HCT116 (cell line): ENCODE measurements at regions not wholly inside any gene's neighbourhood (a gene's known extent, or its start where the extent isn't known, plus 50 kb on each side); places are given as distances from the start of the nearest gene placed in this dataset.

ENCODE experiments used
- ATAC-seq: fragments of 200-7000 bp; cut with Tn5 transposase; 2 replicates; pipeline ENCODE4 v1.9.1; 2020; ENCODE audit warnings: mild to moderate bottlenecking, moderate library complexity
- BruUV-seq: library from RNA; stranded (reverse); fragments of 400-500 nt; replicated peaks from 2 replicates; lab custom pipeline; 2021; lab: Mats Ljungman, UMichigan
- CTCF ChIA-PET: fragments of 300-600 bp; sonication (Branson Sonifier 250); formaldehyde crosslinking; loops from one replicate; lab custom pipeline; 2021; ENCODE audit warnings: antibody characterized with exemption; lab: Charles Lee
- POLR2A ChIA-PET: fragments of 300-600, 350-600 bp; sonication (Branson Sonifier 250); formaldehyde crosslinking; loops from one replicate; lab custom pipeline; 2021; ENCODE audit warnings: antibody characterized with exemption; lab: Charles Lee
- RAD21 ChIA-PET, 2 experiments: fragments of 300-600 bp; sonication (Branson Sonifier 250); formaldehyde crosslinking; loops; one replicate each; lab custom pipeline; 2023; ENCODE audit warnings: low total read pairs in 2 of 2; ENCODE audit not compliant: uncharacterized antibody in 2 of 2, unreplicated experiment in 2 of 2, low non-redundant PET in 1 of 2; lab: Charles Lee
- DNase-seq: peaks from one replicate; pipeline ENCODE4 v3.0.0-alpha.2; 2010; ENCODE audit warnings: low read depth, low spot score
- H2AFZ ChIP-seq: fragments of 200-600 bp; shearing (Covaris generic), sonication (generic); 2 replicates; pipeline ENCODE4 v1.6.1; 2017; ENCODE audit warnings: low read depth, mixed run types, mixed read lengths, antibody characterized with exemption, low read length; ENCODE audit not compliant: poor library complexity, severe bottlenecking
- H3K27ac ChIP-seq: 2 replicates; pipeline ENCODE4 v1.5.1; 2012; ENCODE audit warnings: low read depth, low read length
- H3K27me3 ChIP-seq: fragments of 200-600 bp; sonication (generic); 2 replicates; pipeline ENCODE4 v1.6.1; 2016; ENCODE audit warnings: mixed run types, low read length, mixed read lengths; ENCODE audit not compliant: insufficient read depth
- H3K36me3 ChIP-seq, 2 experiments: fragments of 200-500 bp in 1 of 2; fragments of 200-600 bp in 1 of 2; sonication (Bioruptor generic) in 1 of 2; sonication (generic) in 1 of 2; 2 replicates each; pipeline versions ENCODE4 v1.5.1 to v1.6.1; 2014 to 2016; ENCODE audit warnings: low read length in 2 of 2, inconsistent platforms in 1 of 2, mixed read lengths in 1 of 2, mixed run types in 1 of 2; ENCODE audit not compliant: insufficient read depth in 2 of 2, control insufficient read depth in 1 of 2
- H3K4me1 ChIP-seq, 2 experiments: fragments of 200-600 bp in 1 of 2; sonication (generic) in 1 of 2; 2 replicates each; pipeline versions ENCODE4 v1.5.1 to v1.6.1; 2012 to 2017; ENCODE audit warnings: low read length in 2 of 2, inconsistent platforms in 1 of 2, mild to moderate bottlenecking in 1 of 2, mixed read lengths in 1 of 2, mixed run types in 1 of 2, moderate library complexity in 1 of 2; ENCODE audit not compliant: insufficient read depth in 2 of 2, control insufficient read depth in 1 of 2
- H3K4me2 ChIP-seq: fragments of 200-600 bp; sonication (generic); 2 replicates; pipeline ENCODE4 v1.6.1; 2017; ENCODE audit warnings: mixed run types, low read length, mixed read lengths
- H3K4me3 ChIP-seq, 2 experiments: fragments of 200-600 bp in 1 of 2; sonication (generic) in 1 of 2; replicated peaks in 1 of 2; 2 replicates each; pipeline ENCODE4 v1.5.1; 2011 to 2016; ENCODE audit warnings: low read length in 2 of 2, control low read depth in 1 of 2, low read depth in 1 of 2, mild to moderate bottlenecking in 1 of 2, mixed read lengths in 1 of 2, mixed run types in 1 of 2
- H3K79me2 ChIP-seq: fragments of 200-600 bp; sonication (generic); 2 replicates; pipeline ENCODE4 v1.6.1; 2017; ENCODE audit warnings: mild to moderate bottlenecking, mixed run types, low read length, moderate library complexity, mixed read lengths; ENCODE audit not compliant: insufficient read depth
- H3K9ac ChIP-seq: fragments of 200-600 bp; sonication (generic); 2 replicates; pipeline ENCODE4 v1.6.1; 2016; ENCODE audit warnings: low read length, mixed read lengths
- H3K9me2 ChIP-seq: fragments of 200-600 bp; sonication (generic), shearing (Covaris generic); 2 replicates; pipeline ENCODE4 v1.6.1; 2017; ENCODE audit warnings: mixed run types, mild to moderate bottlenecking, moderate library complexity; ENCODE audit not compliant: insufficient read depth
- H3K9me3 ChIP-seq, 2 experiments: fragments of 200-500 bp in 1 of 2; fragments of 200-600 bp in 1 of 2; sonication (Bioruptor generic) in 1 of 2; sonication (generic) in 1 of 2; 2 replicates each; pipeline ENCODE4 v1.6.1; 2014 to 2017; ENCODE audit warnings: low read length in 2 of 2, mixed read lengths in 2 of 2, inconsistent platforms in 1 of 2, low read depth in 1 of 2, mild to moderate bottlenecking in 1 of 2, mixed run types in 1 of 2, moderate library complexity in 1 of 2; ENCODE audit not compliant: control insufficient read depth in 1 of 2, insufficient read depth in 1 of 2
- H4K20me1 ChIP-seq: fragments of 200-600 bp; sonication (generic), shearing (Covaris generic); 2 replicates; pipeline ENCODE4 v1.6.1; 2017; ENCODE audit warnings: mixed run types, mild to moderate bottlenecking, moderate library complexity; ENCODE audit not compliant: insufficient read depth
- EGR1 ChIP-seq: IDR thresholded peaks from 2 replicates; pipeline ENCODE4 v1.6.1; 2012; ENCODE audit warnings: low read depth
- ELF1 ChIP-seq: IDR thresholded peaks from 2 replicates; pipeline ENCODE4 v1.6.1; 2012; ENCODE audit warnings: low read depth, borderline replicate concordance
- EZH2phosphoT487 ChIP-seq: fragments of 200-600 bp; IDR thresholded peaks from 2 replicates; pipeline ENCODE4 v1.6.1; 2018; ENCODE audit warnings: antibody characterized with exemption, borderline replicate concordance
- POLR2A ChIP-seq: IDR thresholded peaks from 2 replicates; pipeline ENCODE4 v1.7.0; 2011; ENCODE audit warnings: borderline replicate concordance; ENCODE audit not compliant: insufficient read depth, insufficient read length; ENCODE audit errors: extremely low read depth
- SIN3A ChIP-seq: IDR thresholded peaks from 2 replicates; pipeline ENCODE4 v1.6.1; 2012; ENCODE audit warnings: low read depth
- SP1 ChIP-seq: IDR thresholded peaks from 2 replicates; pipeline ENCODE4 v1.6.1; 2012; ENCODE audit warnings: low read depth
- SRF ChIP-seq: IDR thresholded peaks from 2 replicates; pipeline ENCODE4 v1.6.1; 2012; ENCODE audit warnings: low read depth
- ZFX ChIP-seq: fragments of 450-650 bp; IDR thresholded peaks from 2 replicates; pipeline ENCODE4 v1.6.1; 2017
- ZNF274 ChIP-seq: fragments of 200-500 bp; sonication (Bioruptor generic); IDR thresholded peaks from 2 replicates; pipeline ENCODE4 v1.6.1; 2014; ENCODE audit warnings: mild to moderate bottlenecking, low read depth, low read length, inconsistent platforms
- intact Hi-C: fragments of 100-400 bp; cut with micrococcal nuclease; formaldehyde crosslinking; loops from 2 replicates; pipeline ENCODE4 v1.10.0; 2022
- TF ChIP-seq, protein P1 (sequence below): IDR thresholded peaks from 2 replicates; pipeline ENCODE4 v1.6.1; 2012; ENCODE audit warnings: low read depth
- TF ChIP-seq, protein P2 (sequence below): IDR thresholded peaks from 2 replicates; pipeline ENCODE4 v1.6.1; 2012
- TF ChIP-seq, protein P3 (sequence below), 3 experiments: fragments of 200-600 bp in 1 of 3; sonication (generic) in 1 of 3; IDR thresholded peaks in 2 of 3; conservative IDR thresholded peaks in 1 of 3; 2 replicates each; pipeline ENCODE4 v1.5.1; 2012 to 2017; ENCODE audit warnings: low read depth in 2 of 3, low read length in 2 of 3, antibody characterized with exemption in 1 of 3, borderline replicate concordance in 1 of 3, control low read depth in 1 of 3, mild to moderate bottlenecking in 1 of 3, mixed read lengths in 1 of 3, mixed run types in 1 of 3, moderate library complexity in 1 of 3; ENCODE audit not compliant: insufficient read depth in 1 of 3
- TF ChIP-seq, protein P4 (sequence below): IDR thresholded peaks from 2 replicates; pipeline ENCODE4 v1.6.1; 2012

DNA sequence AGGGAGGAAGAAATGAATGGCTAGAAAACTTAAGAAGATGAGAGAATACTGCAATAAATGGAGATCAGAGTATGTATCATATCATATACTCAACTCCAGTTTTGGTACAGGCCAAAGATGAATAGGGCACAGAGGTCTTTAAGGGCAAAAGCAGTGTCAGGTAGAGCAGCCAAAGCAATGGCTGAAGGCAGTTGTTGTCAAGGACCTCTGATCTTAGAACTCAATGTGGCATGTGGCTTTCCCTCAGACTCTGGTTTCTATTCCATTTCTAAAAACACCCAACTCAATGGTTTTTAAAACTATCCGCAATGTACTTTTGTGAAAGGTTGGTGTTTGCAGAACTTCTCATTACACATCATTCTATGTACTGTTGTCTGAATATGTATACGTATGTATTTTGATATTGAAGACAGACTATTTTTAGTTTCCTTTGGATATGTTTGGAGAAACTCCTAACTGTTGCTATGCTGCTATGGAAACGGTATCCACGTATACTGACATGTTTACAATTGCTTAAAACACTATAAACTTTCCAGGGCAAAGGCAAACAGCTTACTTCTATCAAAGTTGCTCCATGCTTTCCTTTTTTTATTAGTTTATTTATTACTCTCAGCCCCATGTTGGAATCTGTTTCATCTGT, 58.1 kb upstream of the PELI1 start (continued):
- TF ChIP-seq, protein P1, sequence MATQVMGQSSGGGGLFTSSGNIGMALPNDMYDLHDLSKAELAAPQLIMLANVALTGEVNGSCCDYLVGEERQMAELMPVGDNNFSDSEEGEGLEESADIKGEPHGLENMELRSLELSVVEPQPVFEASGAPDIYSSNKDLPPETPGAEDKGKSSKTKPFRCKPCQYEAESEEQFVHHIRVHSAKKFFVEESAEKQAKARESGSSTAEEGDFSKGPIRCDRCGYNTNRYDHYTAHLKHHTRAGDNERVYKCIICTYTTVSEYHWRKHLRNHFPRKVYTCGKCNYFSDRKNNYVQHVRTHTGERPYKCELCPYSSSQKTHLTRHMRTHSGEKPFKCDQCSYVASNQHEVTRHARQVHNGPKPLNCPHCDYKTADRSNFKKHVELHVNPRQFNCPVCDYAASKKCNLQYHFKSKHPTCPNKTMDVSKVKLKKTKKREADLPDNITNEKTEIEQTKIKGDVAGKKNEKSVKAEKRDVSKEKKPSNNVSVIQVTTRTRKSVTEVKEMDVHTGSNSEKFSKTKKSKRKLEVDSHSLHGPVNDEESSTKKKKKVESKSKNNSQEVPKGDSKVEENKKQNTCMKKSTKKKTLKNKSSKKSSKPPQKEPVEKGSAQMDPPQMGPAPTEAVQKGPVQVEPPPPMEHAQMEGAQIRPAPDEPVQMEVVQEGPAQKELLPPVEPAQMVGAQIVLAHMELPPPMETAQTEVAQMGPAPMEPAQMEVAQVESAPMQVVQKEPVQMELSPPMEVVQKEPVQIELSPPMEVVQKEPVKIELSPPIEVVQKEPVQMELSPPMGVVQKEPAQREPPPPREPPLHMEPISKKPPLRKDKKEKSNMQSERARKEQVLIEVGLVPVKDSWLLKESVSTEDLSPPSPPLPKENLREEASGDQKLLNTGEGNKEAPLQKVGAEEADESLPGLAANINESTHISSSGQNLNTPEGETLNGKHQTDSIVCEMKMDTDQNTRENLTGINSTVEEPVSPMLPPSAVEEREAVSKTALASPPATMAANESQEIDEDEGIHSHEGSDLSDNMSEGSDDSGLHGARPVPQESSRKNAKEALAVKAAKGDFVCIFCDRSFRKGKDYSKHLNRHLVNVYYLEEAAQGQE, result no peak
- TF ChIP-seq ZFX (no peak), EZH2phosphoT487 (no peak)
- TF ChIP-seq, protein P2, sequence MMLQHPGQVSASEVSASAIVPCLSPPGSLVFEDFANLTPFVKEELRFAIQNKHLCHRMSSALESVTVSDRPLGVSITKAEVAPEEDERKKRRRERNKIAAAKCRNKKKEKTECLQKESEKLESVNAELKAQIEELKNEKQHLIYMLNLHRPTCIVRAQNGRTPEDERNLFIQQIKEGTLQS, result no peak

DNA sequence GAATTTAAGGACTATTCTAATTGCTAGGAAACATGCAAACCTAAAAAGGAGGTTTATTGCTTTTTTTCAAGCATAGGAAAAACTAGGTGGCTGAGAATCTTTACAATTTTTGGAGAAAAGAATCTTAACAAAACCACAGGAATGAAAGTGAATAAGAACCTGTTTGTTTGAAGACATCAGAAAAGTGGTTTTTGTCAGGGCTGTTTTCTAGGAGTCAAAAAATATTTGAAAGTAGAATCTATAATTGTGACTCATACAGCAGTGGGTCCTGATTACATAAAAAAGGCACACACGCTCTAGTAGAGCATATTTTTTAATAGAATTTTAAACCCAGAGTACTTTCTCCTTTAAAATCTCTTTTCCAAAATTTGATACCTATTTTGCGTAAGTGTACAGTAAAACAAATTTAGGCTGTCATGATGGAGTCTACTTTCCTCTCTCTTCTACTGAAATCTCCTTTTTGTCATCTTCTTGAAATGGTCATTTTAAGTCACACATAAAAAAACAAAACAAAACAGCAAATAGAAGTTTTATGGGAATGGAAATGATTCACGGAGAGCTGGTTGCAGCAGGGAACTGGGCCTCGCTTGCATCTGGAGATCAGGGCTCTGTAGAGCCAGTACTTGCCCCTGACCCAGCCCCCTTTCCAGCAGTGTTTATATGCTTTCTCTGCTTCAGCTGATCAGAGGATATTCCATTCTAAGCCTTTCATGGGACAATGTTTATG, 59.1 kb upstream of the PELI1 start:
- POLR2A ChIA-PET, result no interaction called here
- Histone ChIP-seq H4K20me1 (no peaks in the 10 kb centered on the region), H3K36me3 (no peaks in the 10 kb centered on the region), H3K9me3 (no peaks in the 10 kb centered on the region), H3K27ac (no peak overlapping the region), H3K4me3 (no peak overlapping the region), H2AFZ (no peak overlapping the region), H3K4me2 (no peak overlapping the region), H3K27me3 (no peaks in the 10 kb centered on the region), H3K9ac (no peak overlapping the region), H3K9me2 (no peaks in the 10 kb centered on the region), H3K4me1 (peaks cover 0 to 10% of the 10 kb centered on the region in 2 experiments; a peak in 1 of 4 replicates), H3K79me2 (no peaks in the 10 kb centered on the region)
- no TSS peak for BruUV-seq
- intact Hi-C loops, result no loop called here
- RAD21 ChIA-PET, result no interaction called here
- DNase-seq (no peak), ATAC-seq (no peak)
- TF ChIP-seq ELF1 (no peak), EZH2phosphoT487 (no peak), POLR2A (no peak), EGR1 (no peak), ZNF274 (no peak), SIN3A (no peak), ZFX (no peak), SRF (no peak), SP1 (no peak)
- TF ChIP-seq, protein P3, sequence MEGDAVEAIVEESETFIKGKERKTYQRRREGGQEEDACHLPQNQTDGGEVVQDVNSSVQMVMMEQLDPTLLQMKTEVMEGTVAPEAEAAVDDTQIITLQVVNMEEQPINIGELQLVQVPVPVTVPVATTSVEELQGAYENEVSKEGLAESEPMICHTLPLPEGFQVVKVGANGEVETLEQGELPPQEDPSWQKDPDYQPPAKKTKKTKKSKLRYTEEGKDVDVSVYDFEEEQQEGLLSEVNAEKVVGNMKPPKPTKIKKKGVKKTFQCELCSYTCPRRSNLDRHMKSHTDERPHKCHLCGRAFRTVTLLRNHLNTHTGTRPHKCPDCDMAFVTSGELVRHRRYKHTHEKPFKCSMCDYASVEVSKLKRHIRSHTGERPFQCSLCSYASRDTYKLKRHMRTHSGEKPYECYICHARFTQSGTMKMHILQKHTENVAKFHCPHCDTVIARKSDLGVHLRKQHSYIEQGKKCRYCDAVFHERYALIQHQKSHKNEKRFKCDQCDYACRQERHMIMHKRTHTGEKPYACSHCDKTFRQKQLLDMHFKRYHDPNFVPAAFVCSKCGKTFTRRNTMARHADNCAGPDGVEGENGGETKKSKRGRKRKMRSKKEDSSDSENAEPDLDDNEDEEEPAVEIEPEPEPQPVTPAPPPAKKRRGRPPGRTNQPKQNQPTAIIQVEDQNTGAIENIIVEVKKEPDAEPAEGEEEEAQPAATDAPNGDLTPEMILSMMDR (IDR thresholded peaks at IDR 0.05 in 2 of 3, conservative IDR thresholded peaks at IDR 0.05 in 1 of 3; ENCODE audit: borderline replicate concordance in 1 of 3, insufficient read depth in 1 of 3, low read depth in 2 of 3, low read length in 2 of 3), result no peak
- TF ChIP-seq, protein P4, sequence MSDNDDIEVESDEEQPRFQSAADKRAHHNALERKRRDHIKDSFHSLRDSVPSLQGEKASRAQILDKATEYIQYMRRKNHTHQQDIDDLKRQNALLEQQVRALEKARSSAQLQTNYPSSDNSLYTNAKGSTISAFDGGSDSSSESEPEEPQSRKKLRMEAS, result no peak
- CTCF ChIA-PET, result no interaction called here
